Panc1 (cell line): ENCODE measurements at regions not wholly inside any gene's neighbourhood (a gene's known extent, or its start where the extent isn't known, plus 50 kb on each side); places are given as distances from the start of the nearest gene placed in this dataset.

ENCODE experiments used
- ATAC-seq: fragments of 200-7000 bp; cut with Tn5 transposase; 2 replicates; pipeline ENCODE4 v1.9.1; 2020; ENCODE audit warnings: mild to moderate bottlenecking, moderate library complexity
- BruUV-seq: library from RNA; stranded (reverse); fragments of 400-500 nt; replicated peaks from 2 replicates; lab custom pipeline; 2021; lab: Mats Ljungman, UMichigan
- CTCF ChIA-PET: fragments of 300-600 bp; sonication (Branson Sonifier 250); formaldehyde crosslinking; loops from one replicate; lab custom pipeline; 2022; ENCODE audit warnings: antibody characterized with exemption; lab: Charles Lee
- POLR2A ChIA-PET: fragments of 300-600 bp; sonication (Branson Sonifier 250); formaldehyde crosslinking; loops from one replicate; lab custom pipeline; 2022; ENCODE audit warnings: antibody characterized with exemption; lab: Charles Lee
- DNase-seq: peaks from one replicate; pipeline ENCODE4 v3.0.0-alpha.2; 2010; ENCODE audit warnings: low read depth, low spot score
- H3K27ac ChIP-seq: 2 replicates; pipeline ENCODE4 v1.5.1; 2011; ENCODE audit warnings: mild to moderate bottlenecking, low read length, inconsistent platforms
- H3K27me3 ChIP-seq: fragments of 200-500 bp; sonication (Bioruptor generic); 2 replicates; pipeline ENCODE4 v1.6.0; 2014; ENCODE audit warnings: low read length, inconsistent platforms; ENCODE audit not compliant: control insufficient read depth, insufficient read depth
- H3K36me3 ChIP-seq: fragments of 200-500 bp; sonication (Bioruptor generic); 2 replicates; pipeline ENCODE4 v1.5.1; 2014; ENCODE audit warnings: inconsistent platforms, mild to moderate bottlenecking, low read length, moderate library complexity; ENCODE audit not compliant: control insufficient read depth, insufficient read depth
- H3K4me1 ChIP-seq: 2 replicates; pipeline ENCODE4 v1.5.1; 2011; ENCODE audit warnings: inconsistent platforms, mild to moderate bottlenecking, low read length, moderate library complexity; ENCODE audit not compliant: control insufficient read depth, insufficient read depth
- H3K4me3 ChIP-seq, 2 experiments: 2 replicates each; pipeline ENCODE4 v1.5.1; 2011 to 2012; ENCODE audit warnings: low read depth in 2 of 2, low read length in 2 of 2, mild to moderate bottlenecking in 2 of 2, inconsistent platforms in 1 of 2, moderate library complexity in 1 of 2
- H3K9me3 ChIP-seq: fragments of 200-500 bp; sonication (Bioruptor generic); 2 replicates; pipeline ENCODE4 v1.5.1; 2014; ENCODE audit warnings: low read depth, mild to moderate bottlenecking, inconsistent platforms, low read length, moderate library complexity; ENCODE audit not compliant: control insufficient read depth, insufficient read depth
- POLR2AphosphoS5 ChIP-seq: IDR thresholded peaks from 2 replicates; pipeline ENCODE4 v1.6.1; 2012; ENCODE audit warnings: mild to moderate bottlenecking, low read depth, low read length, moderate library complexity
- SIN3A ChIP-seq: IDR thresholded peaks from 2 replicates; pipeline ENCODE4 v1.6.1; 2012; ENCODE audit warnings: low read depth, mild to moderate bottlenecking, low read length, moderate library complexity, borderline replicate concordance; ENCODE audit not compliant: insufficient read depth
- TCF7L2 ChIP-seq: IDR thresholded peaks from 2 replicates; pipeline ENCODE4 v1.6.1; 2011; ENCODE audit warnings: mild to moderate bottlenecking, low read depth, low read length, inconsistent platforms
- in situ Hi-C: cut with HindIII; loops from 2 replicates; pipeline ENCODE4 v1.10.0; 2016; ENCODE audit warnings: low sequenced_read_pairs, low pct_unique_long_range_greater_than_20kb
- intact Hi-C: fragments of 100-400 bp; cut with micrococcal nuclease; formaldehyde crosslinking; loops from one replicate; pipeline ENCODE4 v1.10.0; 2022; ENCODE audit not compliant: unreplicated experiment
- TF ChIP-seq, protein P1 (sequence below), 2 experiments: IDR thresholded peaks; 2 replicates each; pipeline ENCODE4 v1.6.1; 2011 to 2012; ENCODE audit warnings: low read depth in 2 of 2, control low read depth in 1 of 2, low read length in 1 of 2, mild to moderate bottlenecking in 1 of 2, moderate library complexity in 1 of 2; ENCODE audit not compliant: insufficient read depth in 1 of 2
- TF ChIP-seq, protein P2 (sequence below): fragments of 450-650 bp; IDR thresholded peaks from 2 replicates; pipeline ENCODE4 v1.5.1; 2017; ENCODE audit warnings: mild to moderate bottlenecking

DNA sequence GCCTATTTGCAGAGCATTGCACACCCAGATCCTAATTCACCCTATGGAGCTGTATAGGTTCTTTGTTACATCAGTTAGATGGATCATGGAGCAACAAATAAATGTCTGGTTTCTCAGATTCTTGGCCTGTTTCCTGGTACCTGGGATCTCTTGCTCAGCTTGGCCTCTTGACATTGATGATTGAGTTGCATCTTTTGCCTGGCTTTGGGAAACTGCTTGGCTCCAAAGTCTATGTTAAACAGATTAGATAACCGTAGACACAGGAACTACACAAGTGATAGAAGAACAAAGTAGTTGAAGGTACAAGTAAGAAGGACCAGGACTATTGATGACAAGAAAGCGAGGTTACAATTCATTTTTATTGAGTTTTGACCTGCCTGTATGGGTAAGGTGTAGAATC, 77.3 kb downstream of the TMEM100 start:
- H3K9me3 ChIP-seq = no peaks in the 10 kb centered on the region
- no peak for ATAC-seq
- in situ Hi-C loops = no loop called here
- no TSS peak for BruUV-seq
- no peak overlapping the region for H3K27ac ChIP-seq
- H3K27me3 ChIP-seq = no peaks in the 10 kb centered on the region
- H3K4me1 ChIP-seq = no peaks in the 10 kb centered on the region
- TF ChIP-seq TCF7L2 (no peak), POLR2AphosphoS5 (no peak), SIN3A (no peak)
- TF ChIP-seq, protein P1, sequence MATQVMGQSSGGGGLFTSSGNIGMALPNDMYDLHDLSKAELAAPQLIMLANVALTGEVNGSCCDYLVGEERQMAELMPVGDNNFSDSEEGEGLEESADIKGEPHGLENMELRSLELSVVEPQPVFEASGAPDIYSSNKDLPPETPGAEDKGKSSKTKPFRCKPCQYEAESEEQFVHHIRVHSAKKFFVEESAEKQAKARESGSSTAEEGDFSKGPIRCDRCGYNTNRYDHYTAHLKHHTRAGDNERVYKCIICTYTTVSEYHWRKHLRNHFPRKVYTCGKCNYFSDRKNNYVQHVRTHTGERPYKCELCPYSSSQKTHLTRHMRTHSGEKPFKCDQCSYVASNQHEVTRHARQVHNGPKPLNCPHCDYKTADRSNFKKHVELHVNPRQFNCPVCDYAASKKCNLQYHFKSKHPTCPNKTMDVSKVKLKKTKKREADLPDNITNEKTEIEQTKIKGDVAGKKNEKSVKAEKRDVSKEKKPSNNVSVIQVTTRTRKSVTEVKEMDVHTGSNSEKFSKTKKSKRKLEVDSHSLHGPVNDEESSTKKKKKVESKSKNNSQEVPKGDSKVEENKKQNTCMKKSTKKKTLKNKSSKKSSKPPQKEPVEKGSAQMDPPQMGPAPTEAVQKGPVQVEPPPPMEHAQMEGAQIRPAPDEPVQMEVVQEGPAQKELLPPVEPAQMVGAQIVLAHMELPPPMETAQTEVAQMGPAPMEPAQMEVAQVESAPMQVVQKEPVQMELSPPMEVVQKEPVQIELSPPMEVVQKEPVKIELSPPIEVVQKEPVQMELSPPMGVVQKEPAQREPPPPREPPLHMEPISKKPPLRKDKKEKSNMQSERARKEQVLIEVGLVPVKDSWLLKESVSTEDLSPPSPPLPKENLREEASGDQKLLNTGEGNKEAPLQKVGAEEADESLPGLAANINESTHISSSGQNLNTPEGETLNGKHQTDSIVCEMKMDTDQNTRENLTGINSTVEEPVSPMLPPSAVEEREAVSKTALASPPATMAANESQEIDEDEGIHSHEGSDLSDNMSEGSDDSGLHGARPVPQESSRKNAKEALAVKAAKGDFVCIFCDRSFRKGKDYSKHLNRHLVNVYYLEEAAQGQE (IDR thresholded peaks at IDR 0.05; ENCODE audit: insufficient read depth in 1 of 2, low read depth in 2 of 2, low read length in 1 of 2) = no peak
- TF ChIP-seq, protein P2, sequence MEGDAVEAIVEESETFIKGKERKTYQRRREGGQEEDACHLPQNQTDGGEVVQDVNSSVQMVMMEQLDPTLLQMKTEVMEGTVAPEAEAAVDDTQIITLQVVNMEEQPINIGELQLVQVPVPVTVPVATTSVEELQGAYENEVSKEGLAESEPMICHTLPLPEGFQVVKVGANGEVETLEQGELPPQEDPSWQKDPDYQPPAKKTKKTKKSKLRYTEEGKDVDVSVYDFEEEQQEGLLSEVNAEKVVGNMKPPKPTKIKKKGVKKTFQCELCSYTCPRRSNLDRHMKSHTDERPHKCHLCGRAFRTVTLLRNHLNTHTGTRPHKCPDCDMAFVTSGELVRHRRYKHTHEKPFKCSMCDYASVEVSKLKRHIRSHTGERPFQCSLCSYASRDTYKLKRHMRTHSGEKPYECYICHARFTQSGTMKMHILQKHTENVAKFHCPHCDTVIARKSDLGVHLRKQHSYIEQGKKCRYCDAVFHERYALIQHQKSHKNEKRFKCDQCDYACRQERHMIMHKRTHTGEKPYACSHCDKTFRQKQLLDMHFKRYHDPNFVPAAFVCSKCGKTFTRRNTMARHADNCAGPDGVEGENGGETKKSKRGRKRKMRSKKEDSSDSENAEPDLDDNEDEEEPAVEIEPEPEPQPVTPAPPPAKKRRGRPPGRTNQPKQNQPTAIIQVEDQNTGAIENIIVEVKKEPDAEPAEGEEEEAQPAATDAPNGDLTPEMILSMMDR = no peak
- CTCF ChIA-PET = no interaction called here
- DNase-seq = no peak
- POLR2A ChIA-PET = no interaction called here
- H3K36me3 ChIP-seq = no peaks in the 10 kb centered on the region
- no peak overlapping the region for H3K4me3 ChIP-seq
- intact Hi-C loops = no loop called here

DNA sequence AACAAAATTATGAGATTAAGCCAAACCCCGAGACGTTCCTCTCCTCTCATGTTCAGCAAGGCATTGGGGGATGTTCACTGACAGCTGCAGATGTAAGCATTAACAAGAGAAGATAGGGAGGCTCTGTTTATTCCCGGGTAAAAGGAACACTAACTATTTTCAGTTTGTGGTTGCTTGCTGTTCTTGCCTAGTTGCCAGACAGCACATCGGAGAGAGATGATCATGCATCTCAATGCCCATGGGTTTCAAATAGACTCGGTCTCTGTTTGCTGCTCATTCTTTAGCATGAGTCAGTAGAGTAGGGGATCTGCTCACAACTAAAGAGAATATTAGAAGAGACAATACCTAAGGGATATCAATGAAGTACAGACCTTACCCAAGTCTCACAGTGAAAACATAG, 78.3 kb downstream of the TMEM100 start:
- in situ Hi-C loops (no loop called here), intact Hi-C loops (no loop called here)
- no peaks in the 10 kb centered on the region for H3K4me1 ChIP-seq
- BruUV-seq = no TSS peak
- CTCF ChIA-PET = no interaction called here
- POLR2A ChIA-PET = no interaction called here
- ATAC-seq = no peak
- no peak for TF ChIP-seq SIN3A
- TF ChIP-seq, protein P1 (IDR thresholded peaks at IDR 0.05; ENCODE audit: insufficient read depth in 1 of 2, low read depth in 2 of 2, low read length in 1 of 2) = no peak
- TF ChIP-seq, protein P2 = no peak
- no peak for TF ChIP-seq POLR2AphosphoS5
- TF ChIP-seq TCF7L2 = no peak
- H3K27ac ChIP-seq = no peak overlapping the region
- no peaks in the 10 kb centered on the region for H3K9me3 ChIP-seq
- DNase-seq = no peak
- H3K27me3 ChIP-seq = no peaks in the 10 kb centered on the region
- no peaks in the 10 kb centered on the region for H3K36me3 ChIP-seq
- no peak overlapping the region for H3K4me3 ChIP-seq
